NOMO-1 treated with DMSO at 0.1 percent for 48 hours (cell line): ENCODE measurements at regions not wholly inside any gene's neighbourhood (a gene's known extent, or its start where the extent isn't known, plus 50 kb on each side); places are given as distances from the start of the nearest gene placed in this dataset.
"Not testable (repeated sequence)": the region's sequence is repeated elsewhere in the genome, so short reads cannot be mapped to it uniquely, and the experiment has no call there.

Experiments used
- DNase-seq: peaks from one replicate; lab custom pipeline; 2025; ENCODE audit not compliant: unreplicated experiment; lab: John Stamatoyannopoulos, UW

GRCh38 chr7:67608806-67609205, 612.2 kb downstream of the TYW1 start:
- DNase-seq: no peak

GRCh38 chr7:67610897-67611296, 614.3 kb downstream of the TYW1 start:
- no peak for DNase-seq

DNA sequence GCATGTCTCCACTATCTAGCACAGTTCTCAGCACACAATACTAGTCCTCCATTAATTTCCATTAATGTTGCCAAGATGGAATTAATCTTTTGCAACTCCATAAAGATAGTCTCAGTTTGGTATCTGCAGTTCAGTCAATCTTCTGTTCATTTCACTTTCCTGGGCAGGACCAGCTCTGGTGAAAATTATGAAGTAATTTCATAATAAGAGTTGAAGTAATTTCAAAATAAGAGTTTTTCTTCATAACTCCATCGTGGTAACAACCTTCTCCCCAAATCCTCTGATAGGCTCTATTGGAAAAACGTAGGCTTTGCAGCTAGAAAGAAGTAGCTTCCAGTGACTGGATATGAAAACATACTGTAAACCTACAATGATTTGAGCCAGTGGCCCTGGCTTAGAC, 618.2 kb downstream of the TYW1 start:
- DNase-seq: no peak

GRCh38 chr7:67616517-67616916, 619.9 kb downstream of the TYW1 start:
- DNase-seq: no peak

- DNase-seq: no peak
Observed at GRCh38 chr7:67618556-67619162, 622.0 kb downstream of the TYW1 start.

- DNase-seq: no peak
Observed at GRCh38 chr7:67619175-67619574, 622.5 kb downstream of the TYW1 start.

- DNase-seq: no peak
Observed at GRCh38 chr7:67620216-67620933, 623.7 kb downstream of the TYW1 start.

- no peak for DNase-seq
Observed at GRCh38 chr7:67621704-67622103, 625.1 kb downstream of the TYW1 start.

GRCh38 chr7:67625257-67625737, 628.7 kb downstream of the TYW1 start:
- DNase-seq: peak; percentile 31

DNA sequence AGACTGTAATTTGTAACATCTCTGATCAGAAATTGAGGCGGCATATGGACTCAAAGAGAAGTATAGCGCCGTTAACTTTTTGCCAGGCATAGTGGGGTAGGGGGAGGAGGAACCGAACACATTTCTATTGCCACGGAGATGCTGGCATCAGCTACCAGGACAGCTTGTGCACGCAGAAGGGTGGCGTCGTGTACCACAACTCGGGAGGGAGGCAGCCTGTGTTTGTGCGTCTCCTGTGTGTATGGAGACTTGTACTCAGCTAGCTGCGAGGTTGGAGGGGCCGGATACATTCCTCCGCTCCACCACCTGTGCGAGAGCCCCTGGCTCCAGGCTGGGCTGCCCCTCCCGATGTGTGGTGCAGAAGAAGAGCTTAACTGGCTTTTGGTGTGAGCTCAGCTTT, 634.8 kb downstream of the TYW1 start:
- DNase-seq: no peak

GRCh38 chr7:67635271-67635670, 638.6 kb downstream of the TYW1 start:
- DNase-seq: no peak

DNA sequence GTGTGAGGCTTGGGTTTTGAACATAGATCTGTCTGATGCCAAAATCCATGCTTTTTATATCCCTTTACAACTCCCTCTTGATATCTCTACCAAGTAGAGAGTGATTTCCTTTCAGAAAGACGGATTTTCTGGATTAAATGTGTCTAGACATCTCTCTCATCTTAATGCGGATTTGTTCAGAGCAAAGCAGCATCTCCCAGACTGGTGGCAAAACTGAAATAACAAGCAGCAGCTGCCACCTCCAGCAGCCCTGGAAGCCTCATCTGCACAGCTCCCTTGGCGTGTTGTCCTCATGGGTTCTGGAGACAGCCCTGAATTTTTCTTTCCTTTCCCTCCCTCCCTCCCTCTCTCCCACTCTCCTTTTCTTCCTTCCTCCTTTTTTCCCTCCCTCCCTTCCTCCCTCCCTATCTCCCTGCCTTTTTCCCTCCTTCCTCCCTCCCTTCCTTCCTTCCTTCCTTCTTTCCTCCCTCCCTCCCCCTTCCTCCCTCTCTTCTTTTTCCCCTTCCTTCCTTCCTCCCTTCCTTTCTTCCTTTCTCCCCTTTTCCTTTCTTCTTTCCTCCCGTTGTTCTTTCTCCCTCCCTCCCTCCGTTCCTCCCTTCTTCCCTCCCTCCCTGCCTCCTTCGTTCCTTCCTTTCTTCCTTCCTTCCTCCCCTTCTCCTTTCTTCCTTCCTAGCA, 639.9 kb downstream of the TYW1 start:
- no peak for DNase-seq

DNA sequence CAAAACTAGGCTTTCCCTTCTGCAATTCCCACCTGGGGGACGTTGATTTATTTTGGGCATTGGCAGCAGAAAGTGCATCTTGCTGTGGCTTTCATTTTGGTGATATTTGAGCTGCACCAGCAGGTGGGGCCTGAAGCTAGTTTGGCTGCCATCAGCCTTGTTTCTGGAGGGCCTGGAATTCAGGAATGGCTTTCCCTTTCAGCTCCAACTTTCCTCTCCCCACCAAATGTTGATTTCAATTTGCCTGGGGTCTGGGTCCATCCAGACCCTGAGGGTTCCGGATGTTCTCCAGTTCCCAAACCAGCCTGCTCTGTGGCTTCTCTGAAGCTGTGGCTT, 640.4 kb downstream of the TYW1 start:
- DNase-seq: no peak

- DNase-seq: not testable (repeated sequence)
Observed at GRCh38 chr7:67642542-67642941, 645.9 kb downstream of the TYW1 start.

DNA sequence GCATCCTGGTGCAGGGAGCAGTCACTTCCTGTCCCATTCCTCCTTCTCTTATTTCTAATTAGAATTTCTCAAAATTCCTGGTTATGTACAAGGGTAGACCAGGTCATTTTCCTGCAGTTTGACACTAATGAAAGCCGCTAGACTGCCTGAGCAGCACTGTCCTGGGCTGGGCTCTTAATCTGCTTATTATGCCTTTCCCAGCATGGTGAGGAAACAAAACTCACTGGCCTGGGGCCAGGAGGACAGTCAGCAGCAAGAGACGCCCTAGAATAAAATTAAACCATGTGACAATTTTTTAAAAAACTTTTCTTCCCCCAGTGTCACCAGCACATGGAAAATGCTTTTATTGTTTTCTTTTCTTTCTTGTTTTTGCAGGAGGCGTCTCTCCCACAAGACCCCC, 647.5 kb downstream of the TYW1 start:
- no peak for DNase-seq

GRCh38 chr7:67652937-67653336, 656.3 kb downstream of the TYW1 start:
- no peak for DNase-seq

DNA sequence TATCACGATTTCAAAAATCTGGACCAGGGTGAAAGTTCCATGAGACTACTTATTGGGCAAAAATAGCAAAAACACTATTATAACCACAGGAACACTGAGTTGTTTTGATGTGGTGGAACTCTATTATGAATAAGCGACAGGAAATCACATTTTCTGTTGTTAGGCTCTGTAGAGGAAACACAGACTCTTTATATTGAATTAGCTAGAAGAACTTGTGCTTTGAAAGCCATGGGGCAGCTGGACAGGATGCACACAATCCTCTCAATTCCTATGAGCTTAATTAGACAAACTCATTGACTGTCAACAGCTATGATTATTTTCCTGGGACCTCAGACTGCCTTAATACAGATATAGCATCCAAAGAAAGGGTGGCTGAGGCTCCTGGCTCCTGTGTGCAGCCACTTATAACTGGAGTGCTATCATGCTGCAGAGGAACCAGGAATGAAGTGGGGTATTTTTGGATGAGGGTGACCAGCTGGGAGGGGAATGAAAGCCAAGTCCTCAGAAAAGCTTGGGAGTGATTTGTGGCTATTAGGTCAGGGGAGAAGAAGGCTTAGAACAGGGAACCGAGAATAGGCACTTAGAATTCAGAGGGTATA, 657.3 kb downstream of the TYW1 start:
- no peak for DNase-seq

DNA sequence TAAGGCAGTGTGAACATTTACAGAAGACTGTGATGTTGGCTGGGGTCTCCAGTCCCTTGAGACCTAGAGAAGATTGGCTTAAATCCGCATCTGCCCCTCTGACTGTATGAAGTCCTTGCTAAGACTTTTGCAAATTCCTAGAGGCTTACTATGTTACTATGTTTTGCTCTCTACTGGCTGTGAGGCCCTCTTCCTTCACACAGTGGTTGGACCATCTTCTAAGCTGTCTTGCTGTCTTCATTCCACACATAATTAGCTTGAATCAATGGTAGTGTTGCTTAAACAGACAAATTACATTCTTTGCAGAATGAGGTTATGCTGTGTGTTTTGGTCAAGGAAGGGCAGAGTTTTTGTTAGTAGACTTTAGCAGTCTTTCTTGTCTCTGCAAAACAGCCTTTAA, 658.0 kb downstream of the TYW1 start:
- no peak for DNase-seq

- no peak for DNase-seq
Observed at GRCh38 chr7:67655168-67655567, 658.5 kb downstream of the TYW1 start.

DNA sequence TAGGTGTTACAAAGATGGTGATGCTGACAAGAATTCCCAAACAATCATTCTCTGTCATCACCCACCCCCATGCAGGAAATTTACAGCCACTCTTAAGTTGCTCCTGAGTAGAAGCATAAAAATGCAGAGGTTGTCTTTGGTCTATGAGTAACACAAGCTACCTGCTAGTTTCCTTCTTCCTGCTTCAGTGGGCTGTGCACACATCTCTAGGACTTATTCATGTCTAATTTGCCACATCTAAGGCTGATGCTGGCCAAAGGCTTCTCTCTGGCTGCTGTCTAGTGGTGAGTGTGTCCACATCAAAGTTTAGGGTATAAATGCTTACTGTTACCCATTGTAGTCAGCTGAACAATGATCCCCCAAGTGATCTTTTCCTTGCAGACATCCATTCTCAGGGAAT, 662.5 kb downstream of the TYW1 start:
- DNase-seq: no peak

DNA sequence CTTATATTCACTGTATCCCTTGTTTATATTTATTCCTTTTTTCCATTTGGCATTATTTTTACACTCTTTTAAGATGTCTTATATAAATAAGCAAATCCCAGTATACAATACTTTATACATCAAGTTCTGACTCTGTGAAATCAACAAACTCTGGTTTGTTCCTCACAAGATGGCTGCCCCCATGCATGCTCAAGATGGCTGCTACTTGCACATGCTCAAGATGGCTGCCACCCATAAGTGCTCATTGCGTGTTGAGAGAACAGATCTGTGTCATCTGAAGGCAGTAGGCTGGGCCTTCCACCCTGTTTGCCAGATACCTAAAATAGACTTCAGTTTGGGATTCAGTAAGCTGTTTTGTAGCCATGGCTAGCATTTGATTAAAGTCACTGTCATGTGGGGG, 666.2 kb downstream of the TYW1 start:
- no peak for DNase-seq

DNA sequence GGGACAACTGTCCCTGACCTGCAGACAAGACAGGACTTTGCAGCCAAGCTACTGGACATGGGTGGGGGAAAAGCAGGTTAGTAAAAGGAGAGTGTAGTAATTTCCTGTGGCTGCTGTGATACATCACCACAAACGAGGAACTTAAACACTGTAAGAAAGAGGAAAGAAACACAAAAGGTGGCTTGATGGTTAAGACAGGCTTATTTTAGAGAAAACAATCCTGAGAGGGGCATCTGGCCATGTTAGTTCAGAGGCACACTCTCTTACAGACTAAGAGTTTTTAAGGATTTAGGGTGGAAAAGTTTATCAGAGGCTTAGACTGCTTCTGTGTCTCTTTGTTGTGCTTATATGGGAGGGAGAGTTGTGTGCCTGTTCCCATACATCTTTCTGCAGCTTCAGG, 667.0 kb downstream of the TYW1 start:
- no peak for DNase-seq
